ENCODE measurements at regions not wholly inside any gene's neighbourhood (a gene's known extent, or its start where the extent isn't known, plus 50 kb on each side); places are given as distances from the start of the nearest gene placed in this dataset.

DNA sequence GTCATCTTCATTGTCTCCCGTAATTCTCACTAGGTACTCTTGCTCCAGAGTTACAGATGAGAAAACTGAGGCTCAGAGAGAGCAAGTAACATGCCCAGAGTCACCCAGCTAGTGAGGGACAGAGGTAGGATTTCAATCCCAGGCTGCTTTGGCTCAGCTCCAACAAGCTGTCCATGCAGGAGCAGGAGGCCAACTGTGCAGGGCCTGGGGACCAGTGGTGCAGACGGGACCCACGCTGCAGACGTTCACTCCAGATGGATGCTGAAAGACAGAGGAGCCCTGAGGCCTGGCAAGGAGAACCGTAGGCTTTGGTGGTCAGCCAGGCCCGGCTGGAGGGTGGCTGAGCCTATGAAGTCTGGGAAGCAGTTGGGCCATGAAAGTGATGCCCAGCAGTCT lies 102.6 kb downstream of the MCFD2 start:
- DNase-seq (ENCODE audit: low read depth), result peak; percentile 36

Measured in forelimb muscle (tissue), 1 donor.